ENCODE measurements at regions not wholly inside any gene's neighbourhood (a gene's known extent, or its start where the extent isn't known, plus 50 kb on each side); places are given as distances from the start of the nearest gene placed in this dataset.
"Not testable (repeated sequence)": the region's sequence is repeated elsewhere in the genome, so short reads cannot be mapped to it uniquely, and the experiment has no call there.

- H3K27me3 ChIP-seq (ENCODE audit: insufficient read depth, low read length, poor library complexity, severe bottlenecking): no peaks in the 10 kb centered on the region
- H3K27ac Mint-ChIP-seq: no peak overlapping the region
- POLR2A ChIA-PET: no interaction called here
- no peaks in the 10 kb centered on the region for H3K36me3 Mint-ChIP-seq
- H3K4me3 Mint-ChIP-seq: no peak overlapping the region
- H3K9me3 Mint-ChIP-seq: peaks cover 0 to 4% (median 0%) of the 10 kb centered on the region in 5 donors
- H3K4me1 Mint-ChIP-seq: no peaks in the 10 kb centered on the region
- no peaks in the 10 kb centered on the region for H3K9me3 ChIP-seq (ENCODE audit: low read length)
- no peaks in the 10 kb centered on the region for H3K36me3 ChIP-seq (ENCODE audit: insufficient read depth, low read length)
- CTCF ChIA-PET: no interaction called here
- H3K4me3 ChIP-seq (ENCODE audit: low read length): no peak overlapping the region
- H3K27ac ChIP-seq (ENCODE audit: low read depth, low read length): no peak overlapping the region
- H3K27me3 Mint-ChIP-seq: peaks cover 0 to 4% of the 10 kb centered on the region in 2 donors
- DNase-seq: no peak
- H3K4me1 ChIP-seq (ENCODE audit: insufficient read depth, low read length): no peaks in the 10 kb centered on the region
These were observed 267.3 kb downstream of the EN1 start for GRCh38 chr2:118580107-118580506.

DNA sequence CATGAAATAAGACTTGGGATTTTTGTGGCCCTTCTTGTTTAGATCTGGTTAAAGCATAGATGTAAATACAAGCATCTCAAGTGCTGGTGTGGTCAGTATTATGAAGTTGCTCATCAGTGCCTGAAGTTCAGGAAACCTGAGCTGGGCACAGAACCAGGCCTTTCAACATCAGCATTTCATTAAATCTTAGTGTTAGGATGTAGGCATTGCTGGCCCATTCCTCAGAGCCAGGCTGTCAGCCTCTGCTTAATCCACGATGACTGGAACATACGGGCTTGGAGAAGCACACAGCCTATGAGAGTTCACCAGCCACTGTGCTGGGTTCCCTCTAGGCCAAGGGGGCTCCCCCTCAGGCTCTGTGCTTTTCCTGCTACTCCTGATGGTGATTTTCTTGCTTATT is 270.2 kb downstream of the EN1 start:
- Mint-ChIP-seq H3K27me3 (peaks cover 0 to under 1% of the 10 kb centered on the region in 2 donors), H3K4me1 (no peaks in the 10 kb centered on the region), H3K4me3 (no peak overlapping the region), H3K9me3 (peaks cover 0 to 2% (median 0%) of the 10 kb centered on the region in 5 donors), H3K36me3 (no peaks in the 10 kb centered on the region), H3K27ac (no peak overlapping the region)
- no peaks in the 10 kb centered on the region for H3K27me3 ChIP-seq (ENCODE audit: insufficient read depth, low read length, poor library complexity, severe bottlenecking)
- POLR2A ChIA-PET: no interaction called here
- no peak overlapping the region for H3K4me3 ChIP-seq (ENCODE audit: low read length)
- no peak overlapping the region for H3K27ac ChIP-seq (ENCODE audit: low read depth, low read length)
- no peaks in the 10 kb centered on the region for H3K9me3 ChIP-seq (ENCODE audit: low read length)
- DNase-seq: no peak
- CTCF ChIA-PET: no interaction called here
- H3K36me3 ChIP-seq (ENCODE audit: insufficient read depth, low read length): no peaks in the 10 kb centered on the region
- no peaks in the 10 kb centered on the region for H3K4me1 ChIP-seq (ENCODE audit: insufficient read depth, low read length)

DNA sequence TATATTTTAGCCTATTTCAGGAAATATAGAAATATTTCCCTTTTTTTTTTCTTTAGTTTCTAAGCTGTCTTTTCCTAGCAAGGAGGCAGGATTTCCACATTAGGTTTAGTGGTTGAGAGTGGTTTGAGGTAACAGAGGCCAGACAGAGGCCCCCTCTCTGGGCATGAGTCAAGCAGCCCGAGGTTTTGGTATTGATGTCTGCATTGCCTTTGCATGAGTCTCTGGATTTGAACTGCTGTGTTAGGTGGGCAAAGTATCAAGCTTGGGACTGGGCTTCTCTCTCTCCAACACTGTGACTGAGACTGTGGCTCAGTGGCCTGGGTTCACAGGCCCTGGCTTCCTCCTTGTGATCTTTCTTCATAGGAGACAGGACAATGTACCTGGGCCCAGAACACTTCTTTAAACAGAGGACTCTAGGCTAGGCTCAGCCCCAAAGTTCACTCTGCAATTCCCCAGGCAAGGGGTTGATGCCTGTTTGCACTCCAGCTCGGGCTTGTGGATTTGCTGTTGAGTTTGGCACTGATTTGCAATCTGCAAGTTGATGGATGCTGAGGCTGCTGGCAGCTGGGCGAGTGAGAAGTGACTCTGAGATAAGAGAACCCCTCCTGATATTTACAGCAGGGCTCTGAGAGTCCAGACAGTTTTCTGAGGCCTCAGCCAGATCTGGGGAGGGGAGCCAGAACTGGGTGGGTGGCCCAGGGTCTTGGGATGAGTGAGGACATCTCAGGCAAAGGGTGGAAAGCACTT is 271.2 kb downstream of the EN1 start:
- ChIA-PET CTCF (no interaction called here), POLR2A (no interaction called here)
- Mint-ChIP-seq H3K27me3 (no peaks in the 10 kb centered on the region), H3K36me3 (no peaks in the 10 kb centered on the region), H3K4me1 (no peaks in the 10 kb centered on the region), H3K27ac (no peak overlapping the region), H3K4me3 (no peak overlapping the region), H3K9me3 (peaks cover 0 to 2% (median 0%) of the 10 kb centered on the region in 5 donors)
- H3K4me1 ChIP-seq (ENCODE audit: insufficient read depth, low read length): no peaks in the 10 kb centered on the region
- H3K4me3 ChIP-seq (ENCODE audit: low read length): no peak overlapping the region
- no peaks in the 10 kb centered on the region for H3K36me3 ChIP-seq (ENCODE audit: insufficient read depth, low read length)
- DNase-seq: no peak
- H3K27me3 ChIP-seq (ENCODE audit: insufficient read depth, low read length, poor library complexity, severe bottlenecking): no peaks in the 10 kb centered on the region
- no peak overlapping the region for H3K27ac ChIP-seq (ENCODE audit: low read depth, low read length)
- H3K9me3 ChIP-seq (ENCODE audit: low read length): no peaks in the 10 kb centered on the region

DNA sequence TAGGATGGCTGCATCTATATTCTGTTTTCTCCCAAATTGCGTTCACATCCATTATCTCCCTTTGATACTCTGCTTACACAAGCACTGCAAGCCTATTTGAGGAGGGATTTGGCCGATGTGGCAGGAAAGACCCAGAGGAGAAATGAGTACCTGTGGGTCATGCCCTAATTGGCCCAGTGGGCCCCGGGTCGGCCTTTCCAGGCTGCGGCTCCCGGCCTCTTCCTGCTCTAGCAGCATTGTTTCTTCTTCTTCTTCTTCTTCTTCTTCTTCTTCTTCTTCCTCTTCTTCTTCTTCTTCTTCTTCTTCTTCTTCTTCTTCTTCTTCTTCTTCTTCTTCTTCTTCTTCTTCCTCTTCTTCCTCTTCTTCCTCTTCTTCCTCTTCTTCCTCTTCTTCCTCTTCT is 275.1 kb downstream of the EN1 start:
- H3K27ac Mint-ChIP-seq; POLR2A ChIA-PET; H3K9me3 Mint-ChIP-seq; H3K4me3 Mint-ChIP-seq; H3K27me3 Mint-ChIP-seq; H3K9me3 ChIP-seq (ENCODE audit: low read length); CTCF ChIA-PET; H3K36me3 ChIP-seq (ENCODE audit: insufficient read depth, low read length); H3K36me3 Mint-ChIP-seq; H3K4me3 ChIP-seq (ENCODE audit: low read length); H3K27me3 ChIP-seq (ENCODE audit: insufficient read depth, low read length, poor library complexity, severe bottlenecking); H3K27ac ChIP-seq (ENCODE audit: low read depth, low read length); H3K4me1 ChIP-seq (ENCODE audit: insufficient read depth, low read length); DNase-seq; H3K4me1 Mint-ChIP-seq: not testable (repeated sequence)

- H3K27me3 Mint-ChIP-seq: peaks cover 0 to 2% of the 10 kb centered on the region in 2 donors
- H3K4me3 Mint-ChIP-seq: no peak overlapping the region
- Histone ChIP-seq H3K9me3 (ENCODE audit: low read length) (no peaks in the 10 kb centered on the region), H3K4me1 (ENCODE audit: insufficient read depth, low read length) (no peaks in the 10 kb centered on the region), H3K4me3 (ENCODE audit: low read length) (no peak overlapping the region), H3K27me3 (ENCODE audit: insufficient read depth, low read length, poor library complexity, severe bottlenecking) (no peaks in the 10 kb centered on the region), H3K36me3 (ENCODE audit: insufficient read depth, low read length) (no peaks in the 10 kb centered on the region), H3K27ac (ENCODE audit: low read depth, low read length) (no peak overlapping the region)
- POLR2A ChIA-PET: no interaction called here
- H3K36me3 Mint-ChIP-seq: no peaks in the 10 kb centered on the region
- H3K27ac Mint-ChIP-seq: no peak overlapping the region
- CTCF ChIA-PET: no interaction called here
- DNase-seq: no peak
- H3K4me1 Mint-ChIP-seq: no peaks in the 10 kb centered on the region
- no peaks in the 10 kb centered on the region for H3K9me3 Mint-ChIP-seq
These were observed 277.4 kb downstream of the EN1 start for GRCh38 chr2:118569876-118570535.

DNA sequence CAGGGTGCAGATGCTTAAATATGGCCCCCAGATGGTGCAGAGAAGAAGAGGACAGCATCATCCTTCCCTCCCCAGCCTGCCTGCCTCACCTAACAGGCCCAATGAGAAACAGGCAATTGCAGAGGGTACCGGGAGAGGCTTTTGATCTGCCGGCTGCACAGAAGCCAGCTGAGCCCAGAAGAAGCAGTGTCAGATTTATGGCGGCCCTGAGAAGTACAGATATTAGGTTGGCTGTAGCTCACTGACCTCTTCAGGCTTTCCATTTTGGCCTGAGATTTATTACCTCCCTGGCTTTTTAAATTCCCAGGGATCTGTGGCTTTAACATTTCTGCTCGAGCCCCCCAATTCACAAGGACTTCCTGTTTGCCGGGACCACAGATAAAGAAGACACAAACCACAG is 278.7 kb downstream of the EN1 start:
- no peak for DNase-seq
- Histone ChIP-seq H3K4me3 (ENCODE audit: low read length) (no peak overlapping the region), H3K27ac (ENCODE audit: low read depth, low read length) (no peak overlapping the region), H3K27me3 (ENCODE audit: insufficient read depth, low read length, poor library complexity, severe bottlenecking) (no peaks in the 10 kb centered on the region), H3K9me3 (ENCODE audit: low read length) (no peaks in the 10 kb centered on the region), H3K36me3 (ENCODE audit: insufficient read depth, low read length) (no peaks in the 10 kb centered on the region), H3K4me1 (ENCODE audit: insufficient read depth, low read length) (no peaks in the 10 kb centered on the region)
- Mint-ChIP-seq H3K4me1 (no peaks in the 10 kb centered on the region), H3K27ac (no peak overlapping the region), H3K9me3 (no peaks in the 10 kb centered on the region), H3K4me3 (no peak overlapping the region), H3K27me3 (peaks cover 2 to 3% of the 10 kb centered on the region in 2 donors), H3K36me3 (no peaks in the 10 kb centered on the region)
- POLR2A ChIA-PET: no interaction called here
- CTCF ChIA-PET: no interaction called here

GRCh38 chr2:118565786-118566540 is 281.5 kb downstream of the EN1 start:
- Mint-ChIP-seq H3K27ac (no peak overlapping the region), H3K9me3 (no peaks in the 10 kb centered on the region), H3K27me3 (peaks cover 3 to 6% of the 10 kb centered on the region in 2 donors), H3K4me1 (no peaks in the 10 kb centered on the region), H3K36me3 (no peaks in the 10 kb centered on the region), H3K4me3 (no peak overlapping the region)
- Histone ChIP-seq H3K9me3 (ENCODE audit: low read length) (no peaks in the 10 kb centered on the region), H3K4me3 (ENCODE audit: low read length) (no peak overlapping the region), H3K4me1 (ENCODE audit: insufficient read depth, low read length) (no peaks in the 10 kb centered on the region), H3K27ac (ENCODE audit: low read depth, low read length) (no peak overlapping the region), H3K27me3 (ENCODE audit: insufficient read depth, low read length, poor library complexity, severe bottlenecking) (no peaks in the 10 kb centered on the region), H3K36me3 (ENCODE audit: insufficient read depth, low read length) (no peaks in the 10 kb centered on the region)
- CTCF ChIA-PET: no interaction called here
- POLR2A ChIA-PET: no interaction called here
- no peak for DNase-seq

DNA sequence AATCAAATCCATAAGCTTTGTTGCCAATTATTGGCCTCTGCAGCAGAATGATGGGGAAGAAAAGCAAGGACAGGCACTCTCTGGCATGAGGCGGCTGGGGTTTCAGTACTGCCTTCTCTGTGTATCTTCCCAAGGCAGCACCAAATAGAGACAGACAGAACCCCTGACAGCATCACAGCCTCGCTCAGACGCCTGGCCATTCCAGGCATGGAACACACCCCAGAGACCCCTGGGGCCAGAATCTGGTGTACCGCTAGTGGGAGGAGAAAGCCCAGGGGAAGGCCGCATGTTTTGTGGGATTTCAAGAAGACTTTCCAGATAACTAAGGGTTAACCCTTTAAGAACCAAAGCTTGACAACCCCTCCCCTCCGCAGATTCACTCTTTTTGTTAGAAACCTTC is 282.1 kb downstream of the EN1 start:
- H3K27ac Mint-ChIP-seq: no peak overlapping the region
- DNase-seq: no peak
- H3K4me3 ChIP-seq (ENCODE audit: low read length): no peak overlapping the region
- H3K36me3 ChIP-seq (ENCODE audit: insufficient read depth, low read length): no peaks in the 10 kb centered on the region
- CTCF ChIA-PET: no interaction called here
- H3K9me3 ChIP-seq (ENCODE audit: low read length): no peaks in the 10 kb centered on the region
- no peak overlapping the region for H3K4me3 Mint-ChIP-seq
- no peaks in the 10 kb centered on the region for H3K4me1 ChIP-seq (ENCODE audit: insufficient read depth, low read length)
- H3K9me3 Mint-ChIP-seq: no peaks in the 10 kb centered on the region
- no peak overlapping the region for H3K27ac ChIP-seq (ENCODE audit: low read depth, low read length)
- H3K4me1 Mint-ChIP-seq: no peaks in the 10 kb centered on the region
- H3K27me3 ChIP-seq (ENCODE audit: insufficient read depth, low read length, poor library complexity, severe bottlenecking): no peaks in the 10 kb centered on the region
- peaks cover 3 to 7% of the 10 kb centered on the region in 2 donors for H3K27me3 Mint-ChIP-seq
- POLR2A ChIA-PET: no interaction called here
- no peaks in the 10 kb centered on the region for H3K36me3 Mint-ChIP-seq
